GM18951 (cell line): ENCODE measurements at regions not wholly inside any gene's neighbourhood (a gene's known extent, or its start where the extent isn't known, plus 50 kb on each side); places are given as distances from the start of the nearest gene placed in this dataset.

ENCODE experiments used
- POLR2A ChIP-seq: IDR thresholded peaks from 4 replicates; pipeline ENCODE4 v1.6.1; 2011; ENCODE audit warnings: mild to moderate bottlenecking; ENCODE audit not compliant: insufficient read length, insufficient read depth; ENCODE audit errors: extremely low read depth
- in situ Hi-C: fragments of 300-500 bp; cut with MboI; formaldehyde crosslinking; loops from one replicate; pipeline ENCODE4 v1.12.0; 2022; ENCODE audit warnings: low sequenced_read_pairs, mixed read lengths, inconsistent platforms; ENCODE audit not compliant: unreplicated experiment

DNA sequence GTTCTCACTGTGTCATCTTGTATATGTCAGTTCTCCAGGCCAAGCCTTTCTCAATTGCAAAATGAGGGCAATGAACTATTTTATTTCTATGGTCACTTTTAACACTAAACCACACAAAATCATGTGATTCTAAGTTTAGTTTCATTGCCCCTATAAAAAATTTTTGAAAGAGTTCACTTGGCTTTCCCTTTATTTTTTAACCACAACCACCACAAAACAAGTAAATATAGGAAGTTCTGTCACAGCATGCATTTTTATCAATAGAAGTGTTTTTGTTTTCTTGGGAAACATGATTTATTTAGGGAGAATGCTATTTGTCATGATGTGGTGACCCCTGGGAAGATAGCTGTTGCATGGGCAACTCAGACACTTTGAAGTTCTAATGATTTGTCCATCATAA is 169.1 kb downstream of the CSNK1G3 start:
- in situ Hi-C loops: no loop called here
- TF ChIP-seq POLR2A: no peak

DNA sequence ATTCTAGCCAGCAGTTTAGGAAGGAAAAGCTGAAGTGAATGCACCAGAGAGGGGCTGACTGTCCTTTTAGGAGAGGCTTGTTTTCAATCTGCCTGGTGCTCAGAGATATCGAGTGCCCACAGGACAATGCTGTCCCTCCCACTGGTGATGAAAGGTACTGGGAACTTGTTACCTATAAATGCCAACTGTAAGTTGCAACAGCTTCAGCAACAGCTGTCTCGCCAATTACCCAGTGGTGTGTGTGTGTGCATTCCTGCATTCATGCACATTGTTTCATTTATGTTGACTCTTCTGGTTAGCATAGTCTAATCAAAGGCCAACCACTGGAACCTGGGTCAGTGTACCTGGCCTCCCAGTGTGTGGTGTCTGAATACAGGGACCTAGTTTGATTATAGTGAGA is 161.1 kb downstream of the CSNK1G3 start:
- in situ Hi-C loops: no loop called here
- TF ChIP-seq POLR2A: no peak

DNA sequence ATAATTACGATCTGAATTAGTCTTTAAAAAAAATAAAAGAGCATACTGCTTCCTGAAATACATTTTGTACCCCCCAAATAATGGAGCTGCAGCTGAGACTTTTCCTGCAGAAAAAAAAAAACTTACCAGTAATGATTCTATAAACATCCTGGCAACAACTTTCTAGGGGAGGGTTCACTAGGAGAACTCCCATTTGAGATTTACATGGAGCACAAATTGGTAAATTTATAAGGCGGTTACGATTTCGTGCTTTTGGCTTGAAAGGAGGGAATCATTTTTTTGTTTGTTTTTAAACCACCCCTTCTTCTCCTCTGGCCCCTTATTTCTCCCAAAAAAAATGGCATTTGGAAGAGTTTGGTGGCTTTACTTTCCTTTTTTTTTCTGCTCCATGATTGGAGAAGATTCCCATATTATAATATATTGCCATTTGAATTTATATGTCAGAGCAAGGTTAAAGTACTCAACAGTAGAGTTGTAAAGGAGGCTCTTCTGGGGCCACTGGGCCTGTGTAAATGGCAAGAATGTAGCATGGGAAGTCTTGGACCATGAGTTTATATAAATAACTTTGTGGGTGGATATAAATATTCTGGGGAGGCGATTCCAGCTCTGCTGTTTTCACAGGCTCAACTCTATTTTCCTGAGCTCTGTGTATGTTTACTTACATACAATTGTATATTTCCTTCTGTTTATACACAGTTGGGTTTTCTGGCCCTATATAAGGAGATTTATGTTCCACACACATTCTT is 159.9 kb downstream of the CSNK1G3 start:
- in situ Hi-C loops: no loop called here
- TF ChIP-seq POLR2A: no peak

DNA sequence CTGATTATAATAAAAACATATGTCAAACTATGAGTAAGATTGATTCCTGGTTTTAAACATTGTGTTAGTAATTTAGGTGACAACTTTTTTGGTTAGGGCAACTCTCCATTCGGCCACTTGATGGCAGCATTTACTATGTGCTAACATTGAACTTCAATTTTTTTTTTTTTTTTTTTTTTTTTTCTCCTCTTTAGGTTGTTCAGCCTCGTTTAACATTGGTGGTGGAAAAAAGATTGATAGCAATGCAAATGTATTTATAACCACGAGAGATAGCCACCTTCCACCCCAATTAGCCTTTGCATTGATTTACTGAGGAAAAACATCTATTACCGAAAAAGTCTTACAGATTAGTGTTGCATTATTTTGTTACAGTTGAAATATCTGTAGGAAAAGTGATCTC is 159.1 kb downstream of the CSNK1G3 start:
- in situ Hi-C loops: no loop called here
- TF ChIP-seq POLR2A: no peak
